Parathyroid adenoma (tissue), 2 donors: ENCODE measurements at regions not wholly inside any gene's neighbourhood (a gene's known extent, or its start where the extent isn't known, plus 50 kb on each side); places are given as distances from the start of the nearest gene placed in this dataset.

Source experiments
- H2AFZ ChIP-seq: fragments of 300-600 bp; sonication (generic); one replicate; pipeline ENCODE4 v1.7.0; 2017; ENCODE audit warnings: antibody characterized with exemption, mild to moderate bottlenecking
- H3K27ac ChIP-seq: fragments of 300-600 bp; sonication (generic); one replicate; pipeline ENCODE4 v1.7.0; 2017
- H3K27me3 ChIP-seq: fragments of 300-600 bp; sonication (generic); one replicate; pipeline ENCODE4 v1.7.0; 2017; ENCODE audit warnings: low read length; ENCODE audit not compliant: control insufficient read depth, insufficient read depth
- H3K36me3 ChIP-seq: fragments of 300-600 bp; sonication (generic); one replicate; pipeline ENCODE4 v1.7.0; 2017; ENCODE audit warnings: low read length; ENCODE audit not compliant: control insufficient read depth, insufficient read depth
- H3K4me1 ChIP-seq: fragments of 300-600 bp; sonication (generic); one replicate; pipeline ENCODE4 v1.7.0; 2017; ENCODE audit warnings: control low read depth
- H3K4me2 ChIP-seq: fragments of 300-600 bp; sonication (generic); one replicate; pipeline ENCODE4 v1.7.0; 2017; ENCODE audit warnings: low read length
- H3K4me3 ChIP-seq: fragments of 300-600 bp; sonication (generic); one replicate; pipeline ENCODE4 v1.7.0; 2017; ENCODE audit warnings: low read depth, low read length
- H3K79me2 ChIP-seq: fragments of 300-600 bp; sonication (generic); one replicate; pipeline ENCODE4 v1.7.0; 2017; ENCODE audit warnings: control low read depth
- H3K9ac ChIP-seq: fragments of 300-600 bp; sonication (generic); one replicate; pipeline ENCODE4 v1.7.0; 2017; ENCODE audit warnings: mild to moderate bottlenecking
- H3K9me3 ChIP-seq: fragments of 300-600 bp; sonication (generic); one replicate; pipeline ENCODE4 v1.7.0; 2017; ENCODE audit warnings: low read length; ENCODE audit not compliant: control insufficient read depth
- CTCF ChIP-seq: fragments of 300-600 bp; sonication (generic); IDR thresholded peaks from one replicate; pipeline ENCODE4 v1.7.0; 2017; ENCODE audit warnings: antibody characterized with exemption, mild to moderate bottlenecking
- donor health status: primary hyperparathyroidism.

DNA sequence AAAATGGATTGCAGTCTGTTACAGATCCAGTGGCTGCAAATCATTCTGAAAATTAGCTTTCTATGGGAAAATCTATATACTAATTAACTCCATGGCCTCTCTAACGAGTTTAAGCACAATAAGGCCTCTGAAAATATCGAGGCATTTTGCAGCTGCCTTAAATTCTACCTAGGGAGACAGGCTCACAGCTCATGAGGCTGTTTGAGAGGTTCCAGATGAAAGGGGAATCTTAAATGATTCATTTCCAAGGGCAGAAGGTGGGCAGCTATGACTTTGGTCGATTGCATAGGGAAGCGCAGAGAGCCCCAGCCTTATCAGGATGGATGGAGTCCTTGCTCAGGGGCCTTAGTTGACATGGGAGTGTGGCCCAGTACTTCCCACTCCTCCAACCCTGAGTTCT, 216.8 kb upstream of the POU3F1 start:
- H3K4me1 ChIP-seq, result no peaks in the 10 kb centered on the region
- no peaks in the 10 kb centered on the region for H3K79me2 ChIP-seq
- no peak overlapping the region for H3K9ac ChIP-seq
- H3K36me3 ChIP-seq, result no peaks in the 10 kb centered on the region
- H3K27me3 ChIP-seq, result no peaks in the 10 kb centered on the region
- H3K27ac ChIP-seq, result no peak overlapping the region
- no peak overlapping the region for H2AFZ ChIP-seq
- H3K4me3 ChIP-seq, result no peak overlapping the region
- H3K9me3 ChIP-seq, result no peaks in the 10 kb centered on the region
- TF ChIP-seq CTCF, result no peak
- H3K4me2 ChIP-seq, result no peak overlapping the region

DNA sequence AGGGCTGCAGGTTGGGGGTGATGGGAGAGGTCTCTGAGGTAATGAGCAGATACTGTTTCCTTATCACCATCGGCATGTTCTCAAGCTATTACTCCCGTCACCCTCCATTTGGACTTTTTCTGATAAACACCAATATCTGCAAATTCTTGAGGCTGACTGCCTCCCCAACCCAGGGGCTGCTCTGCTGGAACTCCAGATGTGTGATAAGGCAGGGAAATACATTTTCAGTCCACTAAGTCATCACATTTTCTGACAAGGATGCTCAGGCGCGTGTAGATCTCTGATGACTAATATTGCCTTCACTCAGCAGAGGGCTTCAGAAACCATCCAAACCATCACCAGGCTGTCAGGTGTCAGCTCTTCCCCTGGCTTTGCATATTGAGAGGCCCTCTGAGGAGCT, 215.0 kb upstream of the POU3F1 start:
- Histone ChIP-seq H3K36me3 (no peaks in the 10 kb centered on the region), H3K9me3 (no peaks in the 10 kb centered on the region), H3K4me2 (no peak overlapping the region), H3K79me2 (no peaks in the 10 kb centered on the region), H3K27me3 (no peaks in the 10 kb centered on the region), H2AFZ (no peak overlapping the region), H3K4me1 (no peaks in the 10 kb centered on the region), H3K4me3 (no peak overlapping the region), H3K9ac (no peak overlapping the region), H3K27ac (no peak overlapping the region)
- TF ChIP-seq CTCF, result no peak

- Histone ChIP-seq H3K27ac (no peak overlapping the region), H3K4me2 (no peak overlapping the region), H3K27me3 (no peaks in the 10 kb centered on the region), H3K4me3 (no peak overlapping the region), H3K79me2 (no peaks in the 10 kb centered on the region), H3K9ac (no peak overlapping the region), H3K36me3 (no peaks in the 10 kb centered on the region), H3K4me1 (no peaks in the 10 kb centered on the region), H3K9me3 (no peaks in the 10 kb centered on the region), H2AFZ (no peak overlapping the region)
- no peak for TF ChIP-seq CTCF
Observed at GRCh38 chr1:38258085-38258627, 211.6 kb upstream of the POU3F1 start.

DNA sequence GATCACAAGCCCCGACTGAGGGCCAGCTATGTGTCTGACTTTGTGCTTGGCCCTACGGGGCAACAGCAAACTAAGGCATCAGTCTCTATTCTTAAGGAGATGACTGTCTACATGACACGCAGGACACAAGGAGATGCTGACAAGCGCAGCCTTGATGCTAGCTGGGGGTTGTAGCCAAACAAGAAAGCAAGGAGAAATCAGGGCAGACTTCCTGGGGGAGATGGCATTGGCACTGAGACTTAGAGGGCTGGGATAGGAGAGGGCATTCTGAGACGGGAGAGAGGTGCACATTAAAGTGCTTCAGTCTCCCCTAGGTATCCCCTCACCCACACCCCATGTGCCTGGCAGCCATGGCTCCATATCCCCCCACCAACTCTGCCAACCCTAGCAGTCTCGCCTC, 210.8 kb upstream of the POU3F1 start:
- Histone ChIP-seq H3K9me3 (no peaks in the 10 kb centered on the region), H3K36me3 (no peaks in the 10 kb centered on the region), H2AFZ (no peak overlapping the region), H3K9ac (no peak overlapping the region), H3K27me3 (no peaks in the 10 kb centered on the region), H3K27ac (no peak overlapping the region), H3K4me1 (no peaks in the 10 kb centered on the region), H3K79me2 (no peaks in the 10 kb centered on the region), H3K4me3 (no peak overlapping the region), H3K4me2 (no peak overlapping the region)
- no peak for TF ChIP-seq CTCF

DNA sequence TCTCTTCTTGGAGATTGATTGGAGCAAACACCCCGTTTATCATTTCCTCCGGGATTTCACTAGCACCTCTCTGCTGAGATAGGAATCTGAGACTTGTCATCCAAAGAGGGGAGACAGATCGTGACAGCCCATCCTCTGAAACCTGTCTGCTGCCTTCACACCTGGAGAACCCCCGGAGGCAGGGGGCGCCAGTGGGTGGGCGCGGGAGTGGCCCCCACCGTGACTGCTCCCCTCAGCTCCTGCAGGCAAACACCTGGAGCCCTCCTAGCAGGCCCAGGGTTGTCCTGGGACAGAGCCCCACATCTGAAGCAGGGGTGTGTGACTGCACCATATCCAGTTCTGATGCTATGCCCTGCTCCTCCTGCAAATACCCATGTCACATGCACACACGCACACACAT, 209.5 kb upstream of the POU3F1 start:
- H3K27me3 ChIP-seq, result no peaks in the 10 kb centered on the region
- H3K4me1 ChIP-seq, result no peaks in the 10 kb centered on the region
- no peak overlapping the region for H3K4me3 ChIP-seq
- H3K9me3 ChIP-seq, result no peaks in the 10 kb centered on the region
- no peaks in the 10 kb centered on the region for H3K79me2 ChIP-seq
- H3K9ac ChIP-seq, result no peak overlapping the region
- no peak overlapping the region for H2AFZ ChIP-seq
- no peak for TF ChIP-seq CTCF
- no peak overlapping the region for H3K4me2 ChIP-seq
- no peak overlapping the region for H3K27ac ChIP-seq
- no peaks in the 10 kb centered on the region for H3K36me3 ChIP-seq
